Limb (tissue), 2 donors: ENCODE measurements at regions not wholly inside any gene's neighbourhood (a gene's known extent, or its start where the extent isn't known, plus 50 kb on each side); places are given as distances from the start of the nearest gene placed in this dataset.

Source experiments
- DNase-seq, 2 donors: peaks; one replicate each; pipeline ENCODE4 v3.0.0-alpha.2; 2016; ENCODE audit errors: extremely low spot score in 2 of 2

GRCh38 chr3:141418751-141419150 lies 50.4 kb downstream of the ZBTB38 start:
- no peak for DNase-seq

GRCh38 chr3:141419946-141420345 lies 51.6 kb downstream of the ZBTB38 start:
- DNase-seq, result no peak

- no peak for DNase-seq
These were observed 52.9 kb downstream of the ZBTB38 start for GRCh38 chr3:141421186-141421585.

GRCh38 chr3:141421639-141422319 lies 53.5 kb downstream of the ZBTB38 start:
- DNase-seq, result no peak

GRCh38 chr3:141422961-141423582 lies 54.8 kb downstream of the ZBTB38 start:
- DNase-seq, result no peak

- no peak for DNase-seq
These were observed 57.4 kb downstream of the ZBTB38 start for GRCh38 chr3:141425523-141426233.

- DNase-seq, result peak; percentile 55 to 61
These were observed 58.2 kb downstream of the ZBTB38 start for GRCh38 chr3:141426404-141427034.

GRCh38 chr3:141427764-141428163 lies 59.1 kb upstream of the RASA2 start:
- DNase-seq, result no peak

GRCh38 chr3:141429371-141430035 lies 57.3 kb upstream of the RASA2 start:
- DNase-seq, result no peak

GRCh38 chr3:141430316-141430715 lies 56.5 kb upstream of the RASA2 start:
- no peak for DNase-seq

- no peak for DNase-seq
These were observed 55.1 kb upstream of the RASA2 start for GRCh38 chr3:141431411-141432378.

- no peak for DNase-seq
These were observed 53.9 kb upstream of the RASA2 start for GRCh38 chr3:141432904-141433303.

- DNase-seq, result no peak
These were observed 52.6 kb upstream of the RASA2 start for GRCh38 chr3:141434255-141434654.

GRCh38 chr3:141436180-141436579 lies 50.6 kb upstream of the RASA2 start:
- no peak for DNase-seq
